Pancreas (tissue), 10 donors: ENCODE measurements at regions not wholly inside any gene's neighbourhood (a gene's known extent, or its start where the extent isn't known, plus 50 kb on each side); places are given as distances from the start of the nearest gene placed in this dataset.

Source experiments
- ATAC-seq, 4 donors: fragments of 200-7000 bp; cut with Tn5 transposase; one replicate each; pipeline versions ENCODE4 v1.8.0 to v1.9.1; 2020; ENCODE audit warnings: mild to moderate bottlenecking in 4 of 4, moderate library complexity in 4 of 4
- DNase-seq, 6 donors: peaks; one replicate each; pipeline ENCODE4 v3.0.0-alpha.2; 2020
- FAIRE-seq: peaks from 2 replicates; lab custom pipeline; 2012; peaks lifted over from hg19 to GRCh38; lab: Jason Lieb, UNC
- H3K27ac ChIP-seq, 4 donors: fragments of 200-600 bp; sonication (generic); 1 replicate in 3 of 4; 2 replicates in 1 of 4; pipeline versions ENCODE4 v1.5.0 to v1.8.0; 2020
- H3K27me3 ChIP-seq, 4 donors: fragments of 200-600 bp; one replicate each; pipeline ENCODE4 v1.8.0; 2021
- H3K36me3 ChIP-seq, 3 donors: fragments of 200-600 bp; sonication (generic) in 1 of 3; one replicate each; pipeline versions ENCODE4 v1.5.0 to v1.8.0; 2020 to 2021
- H3K4me1 ChIP-seq, 3 donors: fragments of 200-600 bp; one replicate each; pipeline ENCODE4 v1.8.0; 2021
- H3K4me3 ChIP-seq, 4 donors: fragments of 200-600 bp; sonication (generic) in 2 of 4; one replicate each; pipeline versions ENCODE4 v1.5.0 to v1.8.0; 2020 to 2021
- H3K9me3 ChIP-seq, 4 donors: fragments of 200-600 bp; one replicate each; pipeline ENCODE4 v1.8.0; 2021
- WGBS, 2 donors: extraction: QIAGEN DNeasy Blood & Tissue Kit; methylation state at CpG; one replicate each; pipeline ENCODE4 v1.1.7; 2013; 5-methylcytosine and 5-hydroxymethylcytosine counted together
- intact Hi-C, 3 donors: fragments of 100-400 bp; cut with DNase I; formaldehyde crosslinking; loops; one replicate each; pipeline versions ENCODE4 v1.11.1 to v1.14.2; 2022
- TF ChIP-seq, protein P1 (sequence below), 4 donors: fragments of 200-600 bp; sonication (generic) in 3 of 4; IDR thresholded peaks; one replicate each; pipeline versions ENCODE4 v1.5.0 to v1.8.0; 2021; ENCODE audit warnings: antibody characterized with exemption in 4 of 4
- donor health status: healthy with polysubstance abuse.
- donor health status: DM: no; HTN: no; CAD: no; lungs with moderate emphysema.
- donor health status: DM: no; HTN: no; CAD: no.
- donor health status: control.
- donor health status: control.
- donor health status: Bipolar disorder and iron deficiency.
- donor health status: DM: yes; HTN: yes; CAD: no.
- donor health status: DM: no; HTN: no; CAD: no.
- donor health status: DM: no; HTN: no; CAD: no.
- donor health status: DM: yes; HTN: yes; CAD: no.

- H3K36me3 ChIP-seq = no peaks in the 10 kb centered on the region
- no peak overlapping the region for H3K4me3 ChIP-seq
- TF ChIP-seq, protein P1, sequence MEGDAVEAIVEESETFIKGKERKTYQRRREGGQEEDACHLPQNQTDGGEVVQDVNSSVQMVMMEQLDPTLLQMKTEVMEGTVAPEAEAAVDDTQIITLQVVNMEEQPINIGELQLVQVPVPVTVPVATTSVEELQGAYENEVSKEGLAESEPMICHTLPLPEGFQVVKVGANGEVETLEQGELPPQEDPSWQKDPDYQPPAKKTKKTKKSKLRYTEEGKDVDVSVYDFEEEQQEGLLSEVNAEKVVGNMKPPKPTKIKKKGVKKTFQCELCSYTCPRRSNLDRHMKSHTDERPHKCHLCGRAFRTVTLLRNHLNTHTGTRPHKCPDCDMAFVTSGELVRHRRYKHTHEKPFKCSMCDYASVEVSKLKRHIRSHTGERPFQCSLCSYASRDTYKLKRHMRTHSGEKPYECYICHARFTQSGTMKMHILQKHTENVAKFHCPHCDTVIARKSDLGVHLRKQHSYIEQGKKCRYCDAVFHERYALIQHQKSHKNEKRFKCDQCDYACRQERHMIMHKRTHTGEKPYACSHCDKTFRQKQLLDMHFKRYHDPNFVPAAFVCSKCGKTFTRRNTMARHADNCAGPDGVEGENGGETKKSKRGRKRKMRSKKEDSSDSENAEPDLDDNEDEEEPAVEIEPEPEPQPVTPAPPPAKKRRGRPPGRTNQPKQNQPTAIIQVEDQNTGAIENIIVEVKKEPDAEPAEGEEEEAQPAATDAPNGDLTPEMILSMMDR (IDR thresholded peaks at IDR 0.05) = no peak
- intact Hi-C loops = no loop called here
- no peak for FAIRE-seq
- no peaks in the 10 kb centered on the region for H3K27me3 ChIP-seq
- 82 to 90% methylated on average over 7 of the region's 7 CpGs for WGBS, 2 donors
- H3K9me3 ChIP-seq = no peaks in the 10 kb centered on the region
- no peak overlapping the region for H3K27ac ChIP-seq
- no peak for ATAC-seq
- no peak for DNase-seq
- no peaks in the 10 kb centered on the region for H3K4me1 ChIP-seq
Observed at GRCh38 chr2:183349091-183349490, 224.8 kb downstream of the NUP35 start.

- WGBS, 2 donors = 77 to 86% methylated on average over 2 of the region's 2 CpGs
- TF ChIP-seq, protein P1 (IDR thresholded peaks at IDR 0.05) = no peak
- FAIRE-seq (no peak), ATAC-seq (no peak), DNase-seq (no peak)
- Histone ChIP-seq H3K4me3 (no peak overlapping the region), H3K4me1 (no peaks in the 10 kb centered on the region), H3K36me3 (no peaks in the 10 kb centered on the region), H3K27ac (no peak overlapping the region), H3K27me3 (no peaks in the 10 kb centered on the region), H3K9me3 (no peaks in the 10 kb centered on the region)
- intact Hi-C loops = no loop called here
Observed at GRCh38 chr2:183359867-183360266, 235.6 kb downstream of the NUP35 start.

- no peak overlapping the region for H3K4me3 ChIP-seq
- TF ChIP-seq, protein P1 (IDR thresholded peaks at IDR 0.05) = no peak
- H3K27ac ChIP-seq = no peak overlapping the region
- no peaks in the 10 kb centered on the region for H3K27me3 ChIP-seq
- ATAC-seq (no peak), DNase-seq (no peak), FAIRE-seq (no peak)
- H3K36me3 ChIP-seq = no peaks in the 10 kb centered on the region
- H3K9me3 ChIP-seq = no peaks in the 10 kb centered on the region
- no peaks in the 10 kb centered on the region for H3K4me1 ChIP-seq
- intact Hi-C loops = no loop called here
Observed at GRCh38 chr2:183371545-183371944, 247.3 kb downstream of the NUP35 start.

DNA sequence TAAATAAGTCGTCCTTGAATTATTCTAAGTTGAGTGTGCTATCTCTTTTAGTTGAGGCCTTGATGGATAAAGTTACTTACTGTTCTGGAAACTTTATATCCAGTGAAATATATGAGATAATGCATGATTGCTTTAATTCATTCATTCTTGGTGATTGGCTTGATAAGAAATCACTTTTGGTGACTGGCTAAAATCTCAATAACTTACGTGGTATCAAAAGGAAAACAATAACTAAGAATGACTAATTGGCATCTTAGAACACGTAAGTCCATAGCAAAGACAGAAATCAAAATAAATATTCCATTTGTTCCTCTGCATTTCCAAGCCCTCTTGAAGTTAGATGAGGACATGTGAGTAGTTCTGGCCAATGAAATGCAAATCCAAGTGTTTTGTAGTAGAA is 251.6 kb downstream of the NUP35 start:
- 76 to 83% methylated on average over 3 of the region's 3 CpGs for WGBS, 2 donors
- Histone ChIP-seq H3K27me3 (no peaks in the 10 kb centered on the region), H3K27ac (no peak overlapping the region), H3K9me3 (no peaks in the 10 kb centered on the region), H3K4me3 (no peak overlapping the region), H3K36me3 (no peaks in the 10 kb centered on the region), H3K4me1 (no peaks in the 10 kb centered on the region)
- intact Hi-C loops = no loop called here
- ATAC-seq (no peak), DNase-seq (no peak), FAIRE-seq (no peak)
- TF ChIP-seq, protein P1 (IDR thresholded peaks at IDR 0.05) = no peak

DNA sequence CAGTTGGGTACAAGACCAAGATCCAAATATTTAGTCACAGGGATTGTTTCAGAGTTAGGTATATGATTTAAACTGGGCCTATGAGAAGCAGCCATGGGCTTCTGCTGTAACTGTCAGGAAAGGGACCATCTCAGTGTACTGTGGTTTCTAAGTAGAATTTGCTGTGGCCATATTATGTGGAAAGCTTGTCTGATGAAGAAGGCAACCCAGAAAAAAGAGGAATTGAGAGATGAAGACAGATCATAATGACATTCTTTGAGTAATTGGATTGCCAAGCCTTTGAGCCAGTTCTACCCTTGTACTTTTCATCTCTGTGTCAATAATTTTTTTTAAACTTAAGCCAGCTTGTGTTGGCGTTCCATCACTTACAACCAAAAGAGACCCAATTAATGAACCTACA is 259.6 kb downstream of the NUP35 start:
- Histone ChIP-seq H3K9me3 (no peaks in the 10 kb centered on the region), H3K27me3 (no peaks in the 10 kb centered on the region), H3K4me3 (no peak overlapping the region), H3K4me1 (no peaks in the 10 kb centered on the region), H3K27ac (no peak overlapping the region), H3K36me3 (no peaks in the 10 kb centered on the region)
- ATAC-seq = no peak
- DNase-seq = no peak
- no peak for FAIRE-seq
- intact Hi-C loops = no loop called here
- WGBS, 2 donors = 90 to 93% methylated on average over 1 of the region's 1 CpG
- TF ChIP-seq, protein P1 (IDR thresholded peaks at IDR 0.05) = no peak
